ENCODE measurements at regions not wholly inside any gene's neighbourhood (a gene's known extent, or its start where the extent isn't known, plus 50 kb on each side); places are given as distances from the start of the nearest gene placed in this dataset.

DNA sequence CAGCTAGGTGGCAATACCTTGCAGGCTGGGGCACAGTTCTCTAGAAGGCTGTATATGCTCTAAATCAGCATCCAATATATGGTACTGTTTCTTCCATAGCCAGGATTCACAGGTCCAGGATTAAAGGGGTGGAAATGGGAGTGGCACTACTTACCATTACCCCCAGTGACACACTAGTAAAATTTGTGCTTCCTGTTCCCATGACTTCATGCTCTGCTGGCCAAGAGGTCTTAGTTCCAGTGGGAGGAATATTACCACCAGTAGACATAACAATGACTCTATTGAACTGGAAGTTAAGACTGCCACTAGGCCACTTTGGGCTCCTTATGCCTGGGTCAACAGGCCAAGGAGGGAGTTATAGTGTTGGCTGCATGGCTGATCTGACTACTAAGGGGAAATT lies 174.3 kb upstream of the TNFAIP3 start:
- no peak for DNase-seq

DNA sequence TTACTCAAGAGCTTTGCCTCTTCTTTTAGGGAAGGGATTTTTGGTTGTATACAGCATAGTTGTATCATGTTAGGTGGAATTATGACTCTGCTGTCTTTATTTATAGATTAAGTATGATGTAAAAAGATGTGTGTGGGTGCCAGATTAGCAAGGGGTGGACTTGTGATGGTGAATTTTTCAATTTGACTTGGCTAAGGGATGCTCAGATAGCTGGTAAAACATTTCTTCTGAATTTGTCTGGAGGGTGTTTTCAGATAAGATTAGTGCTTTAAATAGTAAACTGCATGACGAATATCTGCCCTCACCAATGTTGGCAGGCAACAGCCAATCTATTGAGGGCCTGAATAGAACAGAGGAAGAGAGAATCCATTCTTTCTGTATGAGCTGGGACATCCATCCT lies 173.3 kb upstream of the TNFAIP3 start:
- no peak for DNase-seq

DNA sequence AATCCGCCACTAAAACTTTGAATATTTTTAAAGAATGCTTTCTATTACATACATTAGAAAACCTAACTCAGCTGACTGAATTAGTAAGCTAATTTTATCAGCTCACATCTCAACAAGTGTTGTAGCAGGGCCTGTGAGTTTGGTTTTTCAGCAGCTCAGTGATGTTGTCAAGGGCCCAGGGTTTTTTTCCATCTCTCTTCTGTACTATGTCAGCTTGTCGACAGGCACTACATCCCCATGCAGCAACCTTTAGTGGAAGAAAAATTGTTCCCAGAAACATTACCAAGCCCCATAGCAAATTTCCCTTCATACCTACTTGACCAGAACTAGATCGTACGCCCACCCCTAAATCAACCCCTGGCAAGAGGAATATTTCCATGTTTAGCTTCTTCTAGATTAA lies 170.3 kb upstream of the TNFAIP3 start:
- DNase-seq: no peak

DNA sequence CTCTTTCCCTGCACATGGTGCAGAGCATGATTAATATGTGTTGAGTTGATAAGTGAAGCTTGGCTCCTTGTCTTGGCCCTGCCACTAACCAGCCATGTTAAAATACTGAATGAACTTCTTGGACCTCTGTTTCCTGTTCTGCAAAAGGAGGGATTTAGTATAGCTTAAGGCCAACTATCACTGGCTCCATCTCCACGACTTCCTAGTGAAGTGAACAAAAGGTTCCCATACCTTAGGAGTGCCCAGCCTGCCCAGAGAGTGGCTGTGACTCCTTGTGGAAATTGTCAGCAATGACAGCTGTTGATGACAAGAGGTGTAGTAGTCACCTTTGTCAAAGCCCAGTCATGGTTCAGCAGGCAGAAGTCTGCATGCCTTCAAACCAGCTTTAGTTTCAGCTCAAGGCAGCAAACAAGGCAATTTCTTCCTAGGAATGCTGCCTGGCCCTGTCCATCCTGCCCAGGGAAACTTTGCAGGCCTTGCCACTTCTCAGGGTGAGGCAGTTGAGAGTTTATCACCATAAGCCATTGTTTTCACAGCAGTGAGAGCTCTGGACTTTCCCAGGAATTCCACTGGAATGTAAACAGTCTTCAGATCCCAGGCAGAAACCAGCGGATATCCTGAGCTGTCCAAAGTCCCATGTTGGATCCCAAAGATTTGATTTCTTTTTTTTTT lies 169.7 kb upstream of the TNFAIP3 start:
- no peak for DNase-seq

DNA sequence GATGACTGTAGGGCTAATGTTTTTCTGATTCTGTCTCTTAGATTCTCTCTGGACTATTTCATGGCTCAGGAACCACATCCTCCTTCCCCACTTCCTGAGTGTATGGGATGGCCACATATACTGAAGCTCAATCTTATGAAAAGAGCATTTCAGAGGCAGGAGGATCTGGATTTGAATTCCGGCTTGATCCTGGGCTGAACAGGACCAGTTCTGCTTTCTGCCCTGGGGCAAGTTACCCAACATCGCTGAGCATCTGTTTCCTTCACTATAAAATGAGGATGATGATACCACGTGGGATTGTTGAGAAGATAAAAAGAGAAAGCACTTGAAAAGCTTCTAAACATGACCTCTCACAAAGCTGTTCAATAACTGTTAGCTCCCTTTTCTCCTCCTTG lies 168.4 kb upstream of the TNFAIP3 start:
- DNase-seq: no peak

DNA sequence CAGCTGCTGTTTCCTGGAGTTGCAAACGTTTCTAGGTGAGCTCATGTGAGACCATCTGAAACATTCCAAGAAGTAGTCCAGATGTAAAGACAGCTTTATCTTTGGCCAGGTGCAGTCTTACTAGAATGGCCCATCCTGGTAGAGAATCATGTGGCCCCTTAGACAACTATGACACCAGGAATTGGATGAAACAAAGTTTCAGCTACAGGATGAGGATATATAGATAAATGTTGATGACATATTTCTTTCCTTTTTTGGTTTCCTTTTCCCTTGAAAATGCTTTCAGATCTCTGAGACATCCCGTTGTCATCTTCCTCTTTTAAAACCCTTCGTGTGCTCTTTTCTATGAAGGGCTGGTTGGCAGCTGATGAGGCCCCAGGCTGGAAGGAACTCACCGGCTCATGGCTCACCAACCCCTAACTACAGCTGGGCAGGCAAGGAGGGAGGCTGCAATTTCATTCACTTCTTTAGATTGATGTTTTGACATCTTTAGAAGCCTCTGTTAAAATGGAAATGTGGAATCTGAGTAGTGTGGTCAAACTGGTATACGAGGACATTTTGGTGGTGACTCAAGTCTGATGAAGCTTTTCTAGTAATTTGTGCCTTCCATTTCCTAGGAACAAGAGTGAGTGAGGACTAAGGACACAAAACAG lies 167.9 kb upstream of the TNFAIP3 start:
- DNase-seq: no peak

DNA sequence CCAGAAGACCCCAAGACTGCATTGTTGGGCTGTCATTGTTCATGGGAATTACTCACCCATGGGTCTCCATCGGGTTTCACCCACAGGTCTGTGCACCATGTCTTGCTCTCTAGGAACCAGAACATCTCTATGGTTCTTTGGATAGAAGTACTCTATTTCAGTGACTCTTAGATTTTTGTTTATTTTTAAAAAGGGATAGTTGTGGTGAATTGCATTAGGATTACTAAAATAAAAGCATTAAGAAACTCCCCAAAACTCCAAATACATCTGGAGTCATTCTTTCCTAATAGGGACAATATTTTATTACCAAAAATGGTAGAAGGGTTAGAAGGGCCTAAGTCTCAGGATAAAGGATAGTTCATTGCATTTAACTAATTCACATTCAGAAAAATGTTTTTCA lies 166.9 kb upstream of the TNFAIP3 start:
- DNase-seq: no peak

DNA sequence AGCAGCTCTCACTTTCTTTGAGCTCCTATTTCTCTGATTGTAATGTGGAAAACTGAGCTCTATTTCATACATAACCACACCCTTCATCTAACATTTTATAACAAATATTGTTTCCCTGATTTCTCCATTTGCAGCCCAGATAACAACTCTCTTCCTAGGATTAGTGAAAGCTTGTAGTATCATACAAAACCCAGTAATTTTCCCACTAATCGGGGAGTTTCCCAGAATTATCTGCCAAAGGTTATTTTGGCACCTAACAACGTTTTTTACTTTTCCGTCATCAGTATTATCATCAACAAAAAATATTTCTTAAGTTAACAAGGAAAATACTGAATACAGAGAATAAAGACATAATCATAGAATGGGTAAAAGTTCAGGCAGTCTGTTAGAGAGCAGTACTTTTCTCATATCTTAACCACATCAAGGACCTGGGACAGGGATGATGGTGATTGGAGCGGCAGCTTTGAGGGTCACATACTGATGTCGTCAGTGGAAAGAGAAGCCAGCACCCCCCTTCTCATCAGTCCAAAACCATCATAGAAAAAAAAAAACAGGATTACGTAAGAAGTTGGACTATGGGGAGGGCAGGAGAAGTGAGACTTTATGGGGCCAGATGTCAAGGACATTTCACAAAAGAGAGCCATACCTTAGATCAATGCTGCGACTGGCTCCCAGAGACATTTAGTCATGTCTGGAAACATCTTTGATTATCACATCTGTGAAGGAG lies 166.1 kb upstream of the TNFAIP3 start:
- no peak for DNase-seq

DNA sequence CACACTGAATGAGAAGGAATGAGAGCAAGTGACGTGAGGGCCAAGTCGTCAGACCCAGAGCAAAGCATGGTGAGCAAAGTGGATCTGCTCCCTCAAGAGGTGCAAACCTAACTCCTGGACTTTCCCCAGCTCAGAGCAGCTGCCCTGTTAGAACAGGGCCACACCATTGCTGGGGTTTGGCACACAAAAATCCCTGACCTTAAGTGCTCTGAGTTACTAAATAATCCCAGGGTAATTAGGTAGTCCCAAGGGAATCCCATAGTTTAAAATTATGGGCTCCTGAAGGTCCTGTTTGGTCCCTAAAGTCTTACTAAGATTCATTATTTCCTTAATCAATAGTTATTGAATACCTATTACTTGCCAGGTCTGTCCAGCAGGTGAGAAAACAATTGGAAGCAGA lies 165.1 kb upstream of the TNFAIP3 start:
- no peak for DNase-seq

DNA sequence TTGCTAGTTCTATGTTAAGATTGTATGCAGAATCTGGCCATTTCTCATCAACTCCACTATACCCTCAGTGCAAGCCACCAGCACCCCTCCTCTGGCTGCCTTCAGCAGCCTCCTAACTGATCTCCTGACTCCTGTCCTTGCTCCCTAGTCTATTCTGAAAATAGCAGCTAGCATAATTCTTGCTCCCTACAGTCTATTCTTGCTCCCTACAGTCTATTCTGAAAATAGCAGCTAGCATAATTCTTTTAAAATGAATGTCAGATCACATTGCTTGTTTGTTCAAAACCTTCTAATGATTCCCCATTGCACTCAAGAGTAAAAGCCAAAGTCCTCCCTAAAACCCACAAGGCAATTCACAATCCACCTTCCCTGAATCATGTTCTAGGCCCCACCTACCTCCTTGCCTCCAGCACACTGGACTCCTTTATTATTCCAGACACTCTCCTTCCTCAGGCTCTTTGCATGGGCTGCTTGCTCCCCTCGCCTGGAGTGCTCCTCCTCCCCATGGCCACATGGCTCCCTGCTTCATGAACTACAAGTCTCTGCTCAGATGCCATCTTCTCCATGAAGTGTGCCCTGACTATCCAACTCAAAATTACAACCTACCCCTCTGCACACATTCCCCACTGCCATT lies 164.2 kb upstream of the TNFAIP3 start:
- DNase-seq: no peak

DNA sequence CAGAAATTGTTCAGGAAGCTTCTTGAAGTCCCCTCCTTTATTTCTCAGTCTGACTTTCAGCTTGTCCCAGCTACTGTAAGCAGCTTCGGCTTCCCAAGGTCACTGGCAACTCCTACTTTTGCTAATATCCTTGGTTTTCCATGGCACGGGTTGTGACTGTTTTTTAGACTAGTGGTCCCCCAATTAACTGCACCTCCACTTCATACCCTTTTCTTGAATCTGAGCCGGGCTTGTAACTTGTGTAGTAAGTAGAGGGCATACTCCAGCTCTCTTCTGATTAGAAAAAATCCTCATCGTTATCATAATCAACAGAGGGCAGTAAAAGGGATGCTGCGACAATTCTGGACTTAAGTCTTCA lies 162.3 kb upstream of the TNFAIP3 start:
- DNase-seq: no peak

DNA sequence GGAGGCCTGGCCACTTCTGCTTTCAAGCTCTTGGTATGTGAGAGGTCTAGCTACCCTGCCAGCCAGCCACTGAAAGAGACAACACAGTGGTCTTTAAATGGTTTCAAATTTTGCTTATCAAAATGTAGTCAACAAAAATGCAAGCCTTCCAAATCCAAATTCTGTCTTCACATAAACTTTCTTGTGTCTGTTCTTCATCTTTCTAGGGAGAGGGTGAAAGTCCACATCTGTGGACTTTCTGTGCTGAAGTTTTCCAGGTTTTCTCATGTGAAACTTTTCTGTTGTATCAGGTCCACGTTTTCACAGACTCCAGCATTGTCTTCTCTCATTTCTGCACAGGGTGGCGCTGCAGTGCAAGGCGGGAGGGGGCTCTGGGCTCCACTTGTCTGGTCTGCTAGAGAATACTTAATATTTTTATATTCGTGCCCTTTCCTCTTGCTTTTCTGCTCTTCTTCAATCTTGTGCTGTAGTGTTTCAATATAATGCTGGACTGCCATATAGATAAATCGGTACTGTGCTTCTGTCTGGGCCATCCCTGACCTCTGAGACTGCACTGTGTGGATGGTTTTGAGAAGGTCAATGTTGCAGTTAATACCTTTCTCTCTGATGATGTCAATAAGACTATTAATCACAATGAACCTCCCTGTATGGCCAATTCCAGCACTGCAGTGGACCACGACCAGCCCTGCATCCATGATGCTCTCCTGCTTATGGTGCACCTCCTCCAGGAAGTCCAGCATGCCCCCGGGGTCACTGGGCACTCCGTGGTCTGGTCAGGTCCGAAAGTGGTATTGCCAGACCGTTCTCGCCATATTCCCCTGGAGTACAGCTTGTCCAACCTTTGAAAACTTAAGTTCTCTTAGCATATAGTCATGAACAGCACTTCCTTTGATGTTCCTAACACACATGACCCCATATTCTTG lies 161.6 kb upstream of the TNFAIP3 start:
- peak; percentile 12 for DNase-seq

DNA sequence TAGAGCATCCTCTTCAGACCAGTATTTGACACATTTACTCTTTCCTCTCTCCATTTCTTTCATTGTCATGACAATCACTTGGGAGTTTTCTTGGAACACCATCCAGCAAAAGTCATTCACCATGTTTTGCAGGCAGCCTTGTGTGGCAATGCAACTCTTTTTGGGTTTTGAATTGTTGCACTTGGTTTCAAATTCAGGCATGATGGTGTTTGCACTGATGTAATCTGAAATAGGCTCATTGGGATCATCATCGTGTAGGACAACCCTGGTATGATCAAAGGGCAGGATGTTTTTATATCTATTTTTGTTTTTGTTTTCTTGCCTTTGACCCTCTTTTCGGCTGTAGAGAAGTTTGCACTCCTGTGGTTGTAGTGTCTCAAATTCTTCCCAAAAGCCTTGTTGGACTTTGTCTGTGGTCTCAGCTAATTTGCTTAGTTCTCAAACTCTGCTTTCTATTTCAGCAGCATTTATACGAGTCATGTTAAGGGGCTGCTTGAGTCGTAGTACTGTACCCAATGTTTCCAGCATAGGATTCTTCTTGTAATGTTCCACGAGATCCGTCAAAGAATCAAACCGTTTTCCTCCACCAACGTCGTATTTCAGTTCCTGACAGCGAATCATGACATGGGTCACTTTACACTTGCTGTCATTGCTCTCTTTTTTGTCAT lies 160.8 kb upstream of the TNFAIP3 start:
- no peak for DNase-seq

DNA sequence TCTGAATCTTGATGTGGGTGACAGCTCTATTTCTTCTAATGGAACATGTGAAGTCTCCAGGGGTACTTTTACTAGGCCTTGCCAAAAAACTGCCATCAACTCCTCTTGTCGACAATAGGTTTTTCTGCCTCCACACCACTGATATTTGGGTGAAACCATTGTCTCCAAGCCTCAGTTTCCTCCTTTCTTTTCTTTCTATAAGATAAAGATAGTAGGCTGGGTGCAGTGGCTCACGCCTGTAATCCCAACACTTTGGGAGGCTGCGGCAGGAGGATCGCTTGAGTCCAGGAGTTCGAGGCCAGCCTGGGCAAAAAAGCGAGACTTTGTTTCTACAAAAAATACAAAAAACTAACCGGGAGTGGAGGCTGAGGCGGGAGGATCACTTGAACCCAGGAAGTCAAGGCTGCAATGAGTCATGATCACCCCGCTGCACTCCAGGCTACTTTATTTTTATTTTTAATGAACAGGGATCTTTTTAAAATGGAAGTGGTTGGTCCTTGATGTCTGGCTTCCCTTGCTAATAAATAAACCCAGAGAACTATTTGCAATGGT lies 159.9 kb upstream of the TNFAIP3 start:
- no peak for DNase-seq

DNA sequence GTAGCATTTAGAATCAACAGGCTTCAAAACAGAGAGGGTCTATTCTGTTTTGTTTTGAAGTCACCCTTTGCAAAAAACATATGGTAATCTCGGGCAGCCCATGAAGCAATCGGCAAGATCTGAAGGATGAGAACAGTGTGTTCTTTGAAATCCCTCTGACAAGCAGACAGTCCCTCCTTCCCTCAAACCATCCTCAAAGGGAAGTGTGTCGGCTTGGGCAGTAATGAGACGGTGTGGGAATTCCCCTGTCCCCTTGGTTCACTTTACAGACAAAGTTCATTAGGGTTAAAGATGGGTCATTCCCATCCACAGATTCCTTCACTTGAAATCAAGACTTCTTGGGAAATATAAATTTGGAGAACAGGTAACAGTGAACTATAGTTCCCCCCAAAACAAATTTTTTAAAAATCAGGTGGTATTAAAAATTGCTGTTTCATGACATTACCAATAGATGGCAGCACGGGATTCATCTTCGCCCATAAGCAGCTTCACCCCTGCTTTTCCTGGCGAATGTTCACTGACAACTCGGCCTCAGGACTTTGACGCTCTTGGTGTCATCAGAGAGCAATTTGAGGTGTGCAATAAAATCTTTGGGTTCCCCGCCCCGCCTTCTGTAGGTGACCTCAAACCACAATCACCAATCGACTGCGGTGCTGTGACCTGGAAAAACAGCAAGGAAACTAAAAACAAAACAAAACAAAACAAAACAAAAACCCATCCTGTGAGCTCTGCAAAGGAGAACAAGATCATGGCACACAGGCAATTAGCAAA lies 159.3 kb upstream of the TNFAIP3 start:
- peak; percentile 25 for DNase-seq

DNA sequence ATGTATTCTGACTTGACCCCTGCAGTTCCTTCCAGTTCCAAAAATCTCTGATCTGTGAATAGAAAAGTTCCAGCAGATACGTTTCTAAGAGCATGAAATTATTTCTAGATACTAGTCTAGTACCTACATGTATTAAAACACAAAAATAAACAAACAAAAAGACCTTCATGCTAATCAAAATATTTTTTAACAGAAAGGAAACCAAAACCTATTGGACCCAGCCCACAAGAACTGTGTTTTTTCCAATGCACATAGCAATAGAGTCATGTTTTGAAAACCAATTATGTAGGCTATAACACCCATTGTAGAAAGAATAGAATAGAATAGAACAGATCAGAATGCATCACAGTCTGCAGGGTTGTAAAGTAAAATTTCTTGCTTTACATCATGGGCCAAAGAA lies 158.6 kb upstream of the TNFAIP3 start:
- DNase-seq: no peak

DNA sequence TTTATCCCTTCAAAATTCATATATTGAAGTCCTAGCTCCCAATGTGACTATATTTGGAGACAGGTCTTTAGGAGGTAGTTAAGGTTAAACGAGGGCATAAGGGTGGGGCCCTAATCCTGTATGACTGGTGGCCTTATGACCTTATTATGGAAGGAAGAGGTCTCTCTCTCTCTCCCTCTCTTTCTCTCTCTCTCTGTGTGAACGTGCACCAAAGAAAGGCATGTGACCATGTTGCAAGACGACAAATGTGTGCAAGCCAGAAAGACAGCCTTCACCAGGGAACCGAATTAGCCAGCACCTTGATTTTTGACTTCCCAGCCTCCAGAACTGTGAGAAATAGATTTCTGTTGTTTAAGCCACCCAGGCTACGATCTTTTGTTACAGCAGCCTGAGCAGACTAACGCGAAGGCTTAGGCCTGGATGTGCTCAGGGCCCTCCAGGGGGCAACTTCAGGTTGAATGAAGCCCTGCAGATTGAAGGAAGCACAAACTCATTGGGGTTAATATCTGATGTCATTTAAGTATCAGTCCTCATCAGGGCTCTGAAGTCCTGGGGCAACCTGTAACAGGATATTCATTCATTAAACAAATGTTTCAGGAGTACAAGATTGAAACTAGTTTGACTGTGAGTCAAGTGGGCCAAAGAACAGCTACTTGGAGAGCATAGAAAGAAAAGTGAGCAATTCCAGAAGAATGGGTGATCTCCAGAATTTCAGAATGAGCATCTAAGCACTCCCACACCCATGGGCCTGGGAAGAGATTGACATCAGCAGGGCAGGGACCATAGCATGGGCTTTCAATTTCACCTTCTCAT lies 157.4 kb upstream of the TNFAIP3 start:
- DNase-seq: no peak

DNA sequence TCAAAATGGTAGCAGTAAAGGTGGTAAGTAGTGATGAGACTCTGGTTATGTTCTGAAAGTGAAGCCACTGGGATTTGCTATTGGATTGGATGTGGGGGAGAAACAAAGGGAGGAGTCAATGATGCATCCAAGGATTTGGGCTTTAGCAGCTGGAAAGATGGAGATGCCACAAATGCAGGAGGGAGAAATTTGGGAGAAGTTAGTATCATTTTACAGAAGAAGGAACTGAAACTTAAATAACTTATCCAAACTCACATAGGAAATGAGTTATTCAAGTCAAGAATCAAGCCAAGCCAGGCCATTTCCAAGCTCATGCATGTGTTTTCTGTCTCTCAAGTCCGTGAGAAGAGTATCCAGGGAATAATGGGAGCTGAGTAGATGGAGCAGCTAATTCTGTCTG lies 155.1 kb upstream of the TNFAIP3 start:
- no peak for DNase-seq

DNA sequence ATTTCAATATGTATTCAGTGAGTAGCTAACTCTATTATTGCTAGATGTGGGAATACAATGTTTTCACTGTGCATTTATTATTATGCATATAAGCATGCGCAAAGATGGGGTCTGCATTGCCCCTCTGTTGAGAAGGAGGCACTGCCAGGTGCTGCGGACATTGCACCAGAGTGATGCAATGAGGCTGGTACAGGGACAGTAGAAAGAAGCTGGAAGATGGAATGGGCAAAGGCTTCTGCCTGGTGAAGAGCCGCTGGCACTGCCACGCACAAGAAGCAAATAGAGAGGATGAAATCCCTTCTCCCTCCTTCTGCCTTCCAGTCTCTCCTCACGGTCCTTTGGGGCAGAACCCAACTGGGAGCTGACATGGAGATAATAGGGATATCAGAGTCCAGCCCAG lies 154.5 kb upstream of the TNFAIP3 start:
- DNase-seq: no peak

DNA sequence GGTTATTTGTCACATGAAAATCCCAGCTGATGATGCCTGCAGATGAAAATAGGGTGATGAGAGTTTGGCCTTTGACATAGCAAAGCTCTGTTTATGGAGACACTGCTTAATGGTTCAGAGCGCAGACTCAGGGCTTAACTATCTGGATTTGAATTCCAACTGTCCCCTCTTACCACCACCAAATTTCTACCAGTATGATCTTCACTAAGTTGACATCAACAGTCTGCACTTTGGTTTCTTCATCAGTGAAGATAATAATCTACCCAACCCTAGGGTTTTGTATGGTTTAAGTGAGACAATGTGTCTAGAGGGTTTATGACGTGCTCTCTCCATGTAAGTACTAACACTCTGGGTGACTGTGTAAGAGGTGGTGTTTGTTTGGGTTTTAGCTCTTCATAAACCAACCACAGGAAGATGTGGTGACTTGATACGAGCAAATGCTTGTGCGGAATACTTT lies 151.4 kb upstream of the TNFAIP3 start:
- DNase-seq: no peak

All from NCI-H1694 treated with DMSO at 0.1 percent for 48 hours (cell line).